ENCODE measurements at regions not wholly inside any gene's neighbourhood (a gene's known extent, or its start where the extent isn't known, plus 50 kb on each side); places are given as distances from the start of the nearest gene placed in this dataset.

DNA sequence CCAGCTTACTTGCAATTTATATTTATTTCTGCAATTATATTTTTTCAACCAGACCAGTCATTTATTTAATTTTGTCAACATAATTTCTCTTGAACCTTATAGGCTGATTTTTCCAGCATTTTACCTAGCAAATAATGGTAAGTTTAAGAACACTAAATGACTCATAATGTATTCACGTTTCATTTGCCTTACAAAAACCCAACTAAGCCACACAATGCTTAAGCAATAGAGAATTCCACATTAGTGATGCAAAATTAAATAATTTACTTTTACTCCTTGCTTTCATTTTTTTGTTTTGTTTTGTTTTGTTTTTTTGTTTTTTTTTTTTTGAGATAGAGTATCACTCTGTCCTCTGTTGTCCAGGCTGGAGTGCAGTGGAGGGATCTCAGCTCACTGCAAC, 110.4 kb upstream of the VRK2 start:
- no peaks in the 10 kb centered on the region for H3K36me3 ChIP-seq
- no peak overlapping the region for H3K9ac ChIP-seq
- no peak for DNase-seq (ENCODE audit: low spot score)
- H3K4me3 Mint-ChIP-seq = no peak overlapping the region
- no peaks in the 10 kb centered on the region for H3K27me3 ChIP-seq
- no peaks in the 10 kb centered on the region for H3K4me1 Mint-ChIP-seq
- no peak for TF ChIP-seq EZH2 (IDR thresholded peaks at IDR 0.05)
- no peak for TF ChIP-seq EZH2phosphoT487 (IDR thresholded peaks at IDR 0.05)
- TF ChIP-seq, protein P1, sequence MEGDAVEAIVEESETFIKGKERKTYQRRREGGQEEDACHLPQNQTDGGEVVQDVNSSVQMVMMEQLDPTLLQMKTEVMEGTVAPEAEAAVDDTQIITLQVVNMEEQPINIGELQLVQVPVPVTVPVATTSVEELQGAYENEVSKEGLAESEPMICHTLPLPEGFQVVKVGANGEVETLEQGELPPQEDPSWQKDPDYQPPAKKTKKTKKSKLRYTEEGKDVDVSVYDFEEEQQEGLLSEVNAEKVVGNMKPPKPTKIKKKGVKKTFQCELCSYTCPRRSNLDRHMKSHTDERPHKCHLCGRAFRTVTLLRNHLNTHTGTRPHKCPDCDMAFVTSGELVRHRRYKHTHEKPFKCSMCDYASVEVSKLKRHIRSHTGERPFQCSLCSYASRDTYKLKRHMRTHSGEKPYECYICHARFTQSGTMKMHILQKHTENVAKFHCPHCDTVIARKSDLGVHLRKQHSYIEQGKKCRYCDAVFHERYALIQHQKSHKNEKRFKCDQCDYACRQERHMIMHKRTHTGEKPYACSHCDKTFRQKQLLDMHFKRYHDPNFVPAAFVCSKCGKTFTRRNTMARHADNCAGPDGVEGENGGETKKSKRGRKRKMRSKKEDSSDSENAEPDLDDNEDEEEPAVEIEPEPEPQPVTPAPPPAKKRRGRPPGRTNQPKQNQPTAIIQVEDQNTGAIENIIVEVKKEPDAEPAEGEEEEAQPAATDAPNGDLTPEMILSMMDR (IDR thresholded peaks at IDR 0.05) = no peak
- H2AFZ ChIP-seq (replicated peaks) = no peak overlapping the region
- H3K79me2 ChIP-seq (ENCODE audit: low read depth) = no peaks in the 10 kb centered on the region
- peaks cover 35% of the 10 kb centered on the region for H3K9me3 Mint-ChIP-seq
- no peak overlapping the region for H3K4me2 ChIP-seq
- H3K27me3 Mint-ChIP-seq (ENCODE audit: insufficient read depth, low read depth) = no peaks in the 10 kb centered on the region
- H3K9me3 ChIP-seq (ENCODE audit: low read depth) = no peaks in the 10 kb centered on the region
- peaks cover 2% of the 10 kb centered on the region for H3K36me3 Mint-ChIP-seq
- H4K20me1 ChIP-seq (ENCODE audit: low read depth) = no peaks in the 10 kb centered on the region
- no peak overlapping the region for H3K4me3 ChIP-seq
- H3K27ac ChIP-seq = no peak overlapping the region
- no peaks in the 10 kb centered on the region for H3K4me1 ChIP-seq
- no peak overlapping the region for H3K27ac Mint-ChIP-seq
- no peaks in the 10 kb centered on the region for H3F3A ChIP-seq (ENCODE audit: low read depth)

DNA sequence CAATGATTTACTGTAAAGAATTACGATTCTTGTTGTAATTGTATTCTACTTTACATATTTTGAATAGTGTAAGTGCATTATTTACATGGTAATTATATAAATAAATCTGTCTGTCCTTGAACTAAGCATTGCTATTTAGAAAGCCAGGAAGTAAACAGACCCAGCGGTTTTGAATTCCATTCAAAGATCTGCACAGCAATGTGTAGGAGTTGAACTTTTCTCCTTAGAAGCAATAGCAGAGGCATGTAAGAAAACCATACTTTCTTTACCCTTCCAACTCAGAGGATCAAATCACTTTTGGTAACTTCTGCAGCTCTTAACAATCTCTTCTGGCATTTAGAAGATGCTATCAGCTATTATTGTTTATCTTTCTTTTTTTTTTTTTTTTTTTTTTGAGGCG, 109.2 kb upstream of the VRK2 start:
- Histone ChIP-seq H3K27ac (no peak overlapping the region), H3K79me2 (ENCODE audit: low read depth) (no peaks in the 10 kb centered on the region), H3K9me3 (ENCODE audit: low read depth) (no peaks in the 10 kb centered on the region), H3K4me2 (no peak overlapping the region), H4K20me1 (ENCODE audit: low read depth) (no peaks in the 10 kb centered on the region), H3F3A (ENCODE audit: low read depth) (no peaks in the 10 kb centered on the region), H3K4me1 (no peaks in the 10 kb centered on the region), H2AFZ (replicated peaks) (no peak overlapping the region), H3K4me3 (no peak overlapping the region), H3K9ac (no peak overlapping the region), H3K27me3 (no peaks in the 10 kb centered on the region), H3K36me3 (no peaks in the 10 kb centered on the region)
- Mint-ChIP-seq H3K27me3 (ENCODE audit: insufficient read depth, low read depth) (no peaks in the 10 kb centered on the region), H3K36me3 (peaks cover 2% of the 10 kb centered on the region), H3K4me1 (no peaks in the 10 kb centered on the region), H3K4me3 (no peak overlapping the region), H3K27ac (no peak overlapping the region), H3K9me3 (peaks cover 34% of the 10 kb centered on the region)
- no peak for DNase-seq (ENCODE audit: low spot score)
- no peak for TF ChIP-seq EZH2phosphoT487 (IDR thresholded peaks at IDR 0.05)
- TF ChIP-seq, protein P1 (IDR thresholded peaks at IDR 0.05) = no peak
- no peak for TF ChIP-seq EZH2 (IDR thresholded peaks at IDR 0.05)

DNA sequence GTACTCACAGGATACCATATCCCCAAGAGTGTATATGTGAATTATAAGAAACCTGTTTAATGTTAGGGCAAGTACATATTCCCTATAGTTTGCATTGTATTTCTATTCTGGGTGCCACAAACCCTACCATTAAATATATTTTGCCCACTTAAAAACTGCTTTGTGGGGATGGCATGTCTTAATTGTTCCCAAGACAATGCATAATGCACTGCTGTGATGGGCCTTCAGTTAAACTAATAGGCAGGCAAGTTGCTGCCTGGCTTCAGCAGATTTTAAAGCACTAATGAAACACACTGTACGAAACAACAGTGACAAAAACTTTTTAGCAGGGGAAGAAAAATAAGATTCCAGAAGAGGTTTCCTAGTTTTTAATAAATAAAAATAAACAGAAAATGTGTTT, 104.8 kb upstream of the VRK2 start:
- no peaks in the 10 kb centered on the region for H3F3A ChIP-seq (ENCODE audit: low read depth)
- H3K4me3 ChIP-seq = no peak overlapping the region
- no peak overlapping the region for H2AFZ ChIP-seq (replicated peaks)
- no peak overlapping the region for H3K4me2 ChIP-seq
- H3K27ac ChIP-seq = no peak overlapping the region
- no peaks in the 10 kb centered on the region for H3K79me2 ChIP-seq (ENCODE audit: low read depth)
- Mint-ChIP-seq H3K36me3 (no peaks in the 10 kb centered on the region), H3K27ac (no peak overlapping the region), H3K4me1 (no peaks in the 10 kb centered on the region), H3K4me3 (no peak overlapping the region), H3K9me3 (peaks cover under 1% of the 10 kb centered on the region), H3K27me3 (ENCODE audit: insufficient read depth, low read depth) (no peaks in the 10 kb centered on the region)
- H3K36me3 ChIP-seq = no peaks in the 10 kb centered on the region
- no peaks in the 10 kb centered on the region for H3K27me3 ChIP-seq
- TF ChIP-seq EZH2 (IDR thresholded peaks at IDR 0.05) = no peak
- TF ChIP-seq, protein P1 (IDR thresholded peaks at IDR 0.05) = no peak
- no peak for TF ChIP-seq EZH2phosphoT487 (IDR thresholded peaks at IDR 0.05)
- no peaks in the 10 kb centered on the region for H3K4me1 ChIP-seq
- H3K9ac ChIP-seq = no peak overlapping the region
- H4K20me1 ChIP-seq (ENCODE audit: low read depth) = no peaks in the 10 kb centered on the region
- H3K9me3 ChIP-seq (ENCODE audit: low read depth) = no peaks in the 10 kb centered on the region
- DNase-seq (ENCODE audit: low spot score) = no peak

DNA sequence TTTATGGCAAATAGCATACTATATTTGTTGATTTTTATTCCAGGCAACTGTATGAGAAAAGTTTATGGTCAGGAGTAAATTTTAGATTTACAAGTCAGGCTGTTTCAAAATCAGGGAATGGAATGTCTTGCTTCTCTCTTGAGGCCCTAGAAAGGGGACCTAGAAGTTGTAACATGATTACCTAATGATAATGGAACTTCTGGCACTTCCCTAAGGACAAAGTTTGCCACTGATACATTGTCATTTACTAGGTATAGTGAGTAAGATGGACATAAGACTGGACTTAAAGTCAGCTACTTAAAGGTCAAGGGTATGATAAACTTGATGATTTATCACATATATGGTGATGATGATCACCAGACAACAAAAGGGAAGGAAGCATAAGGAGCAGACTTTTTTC, 103.3 kb upstream of the VRK2 start:
- Histone ChIP-seq H3K27ac (no peak overlapping the region), H2AFZ (replicated peaks) (no peak overlapping the region), H3K4me2 (no peak overlapping the region), H3K27me3 (no peaks in the 10 kb centered on the region), H3K36me3 (no peaks in the 10 kb centered on the region), H3K9me3 (ENCODE audit: low read depth) (no peaks in the 10 kb centered on the region), H3K79me2 (ENCODE audit: low read depth) (no peaks in the 10 kb centered on the region), H3K4me3 (no peak overlapping the region), H3F3A (ENCODE audit: low read depth) (no peaks in the 10 kb centered on the region), H3K9ac (no peak overlapping the region), H4K20me1 (ENCODE audit: low read depth) (no peaks in the 10 kb centered on the region), H3K4me1 (no peaks in the 10 kb centered on the region)
- Mint-ChIP-seq H3K27ac (no peak overlapping the region), H3K4me1 (no peaks in the 10 kb centered on the region), H3K9me3 (no peaks in the 10 kb centered on the region), H3K4me3 (no peak overlapping the region), H3K27me3 (ENCODE audit: insufficient read depth, low read depth) (no peaks in the 10 kb centered on the region), H3K36me3 (no peaks in the 10 kb centered on the region)
- no peak for DNase-seq (ENCODE audit: low spot score)
- no peak for TF ChIP-seq EZH2 (IDR thresholded peaks at IDR 0.05)
- no peak for TF ChIP-seq EZH2phosphoT487 (IDR thresholded peaks at IDR 0.05)
- TF ChIP-seq, protein P1 (IDR thresholded peaks at IDR 0.05) = no peak
